ENCODE measurements at regions not wholly inside any gene's neighbourhood (a gene's known extent, or its start where the extent isn't known, plus 50 kb on each side); places are given as distances from the start of the nearest gene placed in this dataset.

- Histone ChIP-seq H4K20me1 (ENCODE audit: insufficient read depth, low read length) (no peaks in the 10 kb centered on the region), H3K27ac (ENCODE audit: low read depth, low read length, poor library complexity, severe bottlenecking) (no peak overlapping the region), H3K36me3 (ENCODE audit: insufficient read depth, low read length) (no peaks in the 10 kb centered on the region), H3K4me1 (ENCODE audit: insufficient read depth, low read length, poor library complexity, severe bottlenecking) (no peaks in the 10 kb centered on the region), H3K9me3 (ENCODE audit: low read length) (0 out of 2 replicates have a peak, but pooled peaks cover 11% of the 10 kb centered on the region), H3K4me2 (ENCODE audit: low read length) (no peak overlapping the region), H2AFZ (ENCODE audit: low read length) (no peak overlapping the region), H3K79me2 (ENCODE audit: insufficient read depth, low read depth, low read length) (no peaks in the 10 kb centered on the region), H3K4me3 (ENCODE audit: low read depth, low read length, poor library complexity, severe bottlenecking) (no peak overlapping the region), H3K9me2 (ENCODE audit: insufficient read depth, low read length) (no peaks in the 10 kb centered on the region)
- TF ChIP-seq EZH2phosphoT487 (IDR thresholded peaks at IDR 0.05; ENCODE audit: borderline replicate concordance, low read depth, low read length) (no peak), CTCF (conservative IDR thresholded peaks at IDR 0.05; ENCODE audit: low read length) (no peak)
- POLR2A ChIA-PET: interaction anchor here (0.6 kb wide), 1 partner anchor 265 kb away, joined by 3 read pairs; no protein-coding TSS in a partner anchor
- CTCF ChIA-PET (ENCODE audit: unreplicated experiment): no interaction called here
- DNase-seq (ENCODE audit: low spot score): no peak
- BruUV-seq (replicated peaks): no TSS peak
- intact Hi-C loops (cut with micrococcal nuclease; ENCODE audit: unreplicated experiment): no loop called here
These were observed 145.7 kb upstream of the TIAM1 start for GRCh38 chr21:31489726-31490125.

- BruUV-seq (replicated peaks): no TSS peak
- POLR2A ChIA-PET: interaction anchor here (0.6 kb wide), 1 partner anchor 266 kb away, joined by 3 read pairs; no protein-coding TSS in a partner anchor
These were observed 145.0 kb upstream of the TIAM1 start for GRCh38 chr21:31489014-31489413.

More at GRCh38 chr21:31489014-31489413, 145.0 kb upstream of the TIAM1 start:
- H3K9me2 ChIP-seq (ENCODE audit: insufficient read depth, low read length): no peaks in the 10 kb centered on the region
- no peak overlapping the region for H3K4me3 ChIP-seq (ENCODE audit: low read depth, low read length, poor library complexity, severe bottlenecking)
- no peak overlapping the region for H3K27ac ChIP-seq (ENCODE audit: low read depth, low read length, poor library complexity, severe bottlenecking)
- no peaks in the 10 kb centered on the region for H4K20me1 ChIP-seq (ENCODE audit: insufficient read depth, low read length)
- no peaks in the 10 kb centered on the region for H3K36me3 ChIP-seq (ENCODE audit: insufficient read depth, low read length)
- CTCF ChIA-PET (ENCODE audit: unreplicated experiment): no interaction called here
- H2AFZ ChIP-seq (ENCODE audit: low read length): no peak overlapping the region
- DNase-seq (ENCODE audit: low spot score): no peak
- H3K4me1 ChIP-seq (ENCODE audit: insufficient read depth, low read length, poor library complexity, severe bottlenecking): no peaks in the 10 kb centered on the region
- no peak overlapping the region for H3K4me2 ChIP-seq (ENCODE audit: low read length)
- no peaks in the 10 kb centered on the region for H3K79me2 ChIP-seq (ENCODE audit: insufficient read depth, low read depth, low read length)
- TF ChIP-seq CTCF (conservative IDR thresholded peaks at IDR 0.05; ENCODE audit: low read length) (no peak), EZH2phosphoT487 (IDR thresholded peaks at IDR 0.05; ENCODE audit: borderline replicate concordance, low read depth, low read length) (no peak)
- intact Hi-C loops (cut with micrococcal nuclease; ENCODE audit: unreplicated experiment): no loop called here
- 0 out of 2 replicates have a peak, but pooled peaks cover 11% of the 10 kb centered on the region for H3K9me3 ChIP-seq (ENCODE audit: low read length)
